H9 (cell line): ENCODE measurements at regions not wholly inside any gene's neighbourhood (a gene's known extent, or its start where the extent isn't known, plus 50 kb on each side); places are given as distances from the start of the nearest gene placed in this dataset.

Experiments
- DNase-seq: peaks from one replicate; pipeline ENCODE4 v3.0.0-alpha.2; 2017
- H2AFZ ChIP-seq: one replicate; pipeline ENCODE4 v1.6.1; 2013; ENCODE audit warnings: mild to moderate bottlenecking, low read length, control low read depth, moderate library complexity
- H2AK5ac ChIP-seq: 2 replicates; pipeline ENCODE4 v1.6.1; 2013; ENCODE audit warnings: low read length, control low read depth, mixed read lengths; ENCODE audit not compliant: insufficient read length
- H2BK120ac ChIP-seq: one replicate; pipeline ENCODE4 v1.6.1; 2013; ENCODE audit warnings: low read depth, mild to moderate bottlenecking, low read length, control low read depth, inconsistent platforms; ENCODE audit not compliant: poor library complexity, severe bottlenecking
- H2BK12ac ChIP-seq: 2 replicates; pipeline ENCODE4 v1.6.1; 2013; ENCODE audit warnings: low read length, control low read depth, mixed read lengths, low read depth; ENCODE audit not compliant: insufficient read length
- H2BK15ac ChIP-seq: 2 replicates; pipeline ENCODE4 v1.6.1; 2013; ENCODE audit warnings: low read depth, low read length, control low read depth
- H2BK20ac ChIP-seq: one replicate; pipeline ENCODE4 v1.6.1; 2013; ENCODE audit warnings: low read depth, mild to moderate bottlenecking, low read length, control low read depth, inconsistent platforms; ENCODE audit not compliant: poor library complexity, severe bottlenecking
- H2BK5ac ChIP-seq: 2 replicates; pipeline ENCODE4 v1.6.1; 2013; ENCODE audit warnings: low read length, control low read depth, mixed read lengths; ENCODE audit not compliant: insufficient read length
- H3K14ac ChIP-seq: 2 replicates; pipeline ENCODE4 v1.6.1; 2013; ENCODE audit warnings: low read length, control low read depth; ENCODE audit not compliant: insufficient read depth
- H3K18ac ChIP-seq: 2 replicates; pipeline ENCODE4 v1.6.1; 2013; ENCODE audit warnings: low read depth, mild to moderate bottlenecking, mixed read lengths, low read length, control low read depth; ENCODE audit not compliant: insufficient read length
- H3K23ac ChIP-seq: 2 replicates; pipeline ENCODE4 v1.6.1; 2013; ENCODE audit warnings: low read length, control low read depth, mixed read lengths, low read depth; ENCODE audit not compliant: insufficient read length
- H3K23me2 ChIP-seq: 2 replicates; pipeline ENCODE4 v1.6.1; 2013; ENCODE audit warnings: low read depth, mild to moderate bottlenecking, mixed read lengths, low read length, control low read depth; ENCODE audit not compliant: insufficient read length, poor library complexity, severe bottlenecking
- H3K27ac ChIP-seq: 2 replicates; pipeline ENCODE4 v1.5.1; 2013; ENCODE audit warnings: low read length, control low read depth, mixed read lengths, low read depth; ENCODE audit not compliant: insufficient read length
- H3K27me3 ChIP-seq: 2 replicates; pipeline ENCODE4 v1.6.1; 2013; ENCODE audit warnings: low read length, control low read depth, inconsistent platforms; ENCODE audit not compliant: insufficient read depth
- H3K4ac ChIP-seq: 2 replicates; pipeline ENCODE4 v1.6.1; 2013; ENCODE audit warnings: low read depth, mild to moderate bottlenecking, control low read depth, inconsistent platforms, low read length, moderate library complexity
- H3K4me1 ChIP-seq: 2 replicates; pipeline ENCODE4 v1.6.1; 2013; ENCODE audit warnings: low read length, control low read depth, inconsistent platforms; ENCODE audit not compliant: insufficient read depth
- H3K4me2 ChIP-seq: 2 replicates; pipeline ENCODE4 v1.6.1; 2013; ENCODE audit warnings: low read length, control low read depth, mixed read lengths; ENCODE audit not compliant: insufficient read length, insufficient read depth
- H3K56ac ChIP-seq: 2 replicates; pipeline ENCODE4 v1.6.1; 2013; ENCODE audit warnings: low read depth, mild to moderate bottlenecking, mixed read lengths, low read length, control low read depth; ENCODE audit not compliant: insufficient read length
- H3K79me1 ChIP-seq: 2 replicates; pipeline ENCODE4 v1.6.1; 2013; ENCODE audit warnings: low read depth, mild to moderate bottlenecking, moderate library complexity, low read length, control low read depth, inconsistent platforms; ENCODE audit not compliant: insufficient read depth, poor library complexity, severe bottlenecking
- H3K79me2 ChIP-seq: 2 replicates; pipeline ENCODE4 v1.6.1; 2013; ENCODE audit warnings: low read length, control low read depth, inconsistent platforms; ENCODE audit not compliant: insufficient read depth
- H3K9ac ChIP-seq: 2 replicates; pipeline ENCODE4 v1.6.1; 2013; ENCODE audit warnings: low read length, control low read depth, mixed read lengths; ENCODE audit not compliant: insufficient read length; ENCODE audit errors: extremely low read depth
- H3K9me3 ChIP-seq: one replicate; pipeline ENCODE4 v1.6.1; 2013; ENCODE audit warnings: low read depth, low read length, inconsistent platforms; ENCODE audit not compliant: control insufficient read depth
- H3T11ph ChIP-seq: one replicate; pipeline ENCODE4 v1.6.1; 2013; ENCODE audit warnings: mild to moderate bottlenecking, low read length, control low read depth, inconsistent platforms
- H4K20me1 ChIP-seq: one replicate; pipeline ENCODE4 v1.6.1; 2013; ENCODE audit not compliant: control insufficient read depth, insufficient read length, insufficient read depth
- H4K5ac ChIP-seq: 2 replicates; pipeline ENCODE4 v1.6.1; 2013; ENCODE audit warnings: low read depth, mild to moderate bottlenecking, mixed read lengths, low read length, control low read depth; ENCODE audit not compliant: insufficient read length
- H4K8ac ChIP-seq: replicated peaks from 2 replicates; pipeline ENCODE4 v1.6.1; 2013; ENCODE audit warnings: low read length, control low read depth, mixed read lengths, low read depth; ENCODE audit not compliant: insufficient read length
- H4K91ac ChIP-seq: 2 replicates; pipeline ENCODE4 v1.6.1; 2013; ENCODE audit warnings: low read depth, mild to moderate bottlenecking, moderate library complexity, mixed read lengths, low read length, control low read depth; ENCODE audit not compliant: insufficient read length
- H3K27ac Mint-ChIP-seq, 3 experiments: 2 replicates in 2 of 3; 3 replicates in 1 of 3; pipeline ENCODE4 v1.8.0; 2020 to 2021; ENCODE audit warnings: mixed read lengths in 3 of 3, mild to moderate bottlenecking in 1 of 3, moderate library complexity in 1 of 3
- H3K27me3 Mint-ChIP-seq: 2 replicates; pipeline ENCODE4 v1.8.0; 2021; ENCODE audit warnings: low read depth, mild to moderate bottlenecking, moderate library complexity, mixed read lengths
- H3K36me3 Mint-ChIP-seq, 3 experiments: 2 replicates in 2 of 3; 3 replicates in 1 of 3; pipeline ENCODE4 v1.8.0; 2020 to 2021; ENCODE audit warnings: low read depth in 3 of 3, mixed read lengths in 3 of 3; ENCODE audit not compliant: insufficient read depth in 1 of 3
- H3K4me1 Mint-ChIP-seq, 2 experiments: 2 replicates each; pipeline ENCODE4 v1.8.0; 2020; ENCODE audit warnings: mixed read lengths in 2 of 2
- H3K4me3 Mint-ChIP-seq, 2 experiments: 2 replicates in 1 of 2; 3 replicates in 1 of 2; pipeline ENCODE4 v1.8.0; 2020 to 2021; ENCODE audit warnings: mild to moderate bottlenecking in 2 of 2, mixed read lengths in 2 of 2, moderate library complexity in 1 of 2
- H3K9me3 Mint-ChIP-seq, 2 experiments: 2 replicates in 1 of 2; 3 replicates in 1 of 2; pipeline ENCODE4 v1.8.0; 2020; ENCODE audit warnings: mild to moderate bottlenecking in 2 of 2, mixed read lengths in 2 of 2, moderate library complexity in 1 of 2
- WGBS: extraction: QIAGEN DNeasy Blood & Tissue Kit; methylation state at CpG from one replicate; pipeline ENCODE4 v1.1.7; 2013; ENCODE audit warnings: missing lambda C conversion rate, low lambda C conversion rate, mixed read lengths; ENCODE audit not compliant: insufficient read length; ENCODE audit errors: extremely low coverage; 5-methylcytosine and 5-hydroxymethylcytosine counted together
- TF ChIP-seq, protein P1 (sequence below): fragments of 200-600 bp; sonication (generic); conservative IDR thresholded peaks from 3 replicates; pipeline ENCODE4 v1.8.0; 2021; ENCODE audit warnings: antibody characterized with exemption, mild to moderate bottlenecking

GRCh38 chr21:27104846-27105431 is 138.1 kb upstream of the ADAMTS5 start:
- Mint-ChIP-seq H3K4me1 (peaks cover 8 to 14% of the 10 kb centered on the region in 2 experiments), H3K9me3 (peaks cover 0 to 2% of the 10 kb centered on the region in 2 experiments; a peak in 1 of 5 replicates), H3K36me3 (no peaks in the 10 kb centered on the region; a peak in 1 of 7 replicates), H3K27ac (no peak overlapping the region; a peak in 1 of 7 replicates), H3K27me3 (no peaks in the 10 kb centered on the region), H3K4me3 (no peak overlapping the region)
- Histone ChIP-seq H3K79me1 (no peaks in the 10 kb centered on the region), H2BK120ac (no peak overlapping the region), H3K4me2 (no peak overlapping the region), H3K14ac (no peak overlapping the region), H3K9me3 (no peaks in the 10 kb centered on the region), H3K56ac (no peak overlapping the region), H3K27ac (no peak overlapping the region), H4K20me1 (no peaks in the 10 kb centered on the region), H3K79me2 (no peaks in the 10 kb centered on the region), H2BK12ac (no peak overlapping the region), H4K5ac (no peak overlapping the region), H2BK15ac (no peak overlapping the region), H2AK5ac (no peak overlapping the region), H3K18ac (no peak overlapping the region), H2AFZ (no peak overlapping the region), H3K4me1 (peaks cover 4% of the 10 kb centered on the region; the same call in 1 of the 2 replicates), H3T11ph (no peak overlapping the region), H3K9ac (no peak overlapping the region), H3K27me3 (no peaks in the 10 kb centered on the region), H2BK5ac (no peak overlapping the region), H2BK20ac (no peak overlapping the region), H3K4ac (no peak overlapping the region), H3K23ac (no peak overlapping the region), H4K8ac (no peak overlapping the region), H4K91ac (no peak overlapping the region), H3K23me2 (no peaks in the 10 kb centered on the region)
- no CpG with 5 or more reads among the region's 5 CpGs for WGBS
- TF ChIP-seq, protein P1, sequence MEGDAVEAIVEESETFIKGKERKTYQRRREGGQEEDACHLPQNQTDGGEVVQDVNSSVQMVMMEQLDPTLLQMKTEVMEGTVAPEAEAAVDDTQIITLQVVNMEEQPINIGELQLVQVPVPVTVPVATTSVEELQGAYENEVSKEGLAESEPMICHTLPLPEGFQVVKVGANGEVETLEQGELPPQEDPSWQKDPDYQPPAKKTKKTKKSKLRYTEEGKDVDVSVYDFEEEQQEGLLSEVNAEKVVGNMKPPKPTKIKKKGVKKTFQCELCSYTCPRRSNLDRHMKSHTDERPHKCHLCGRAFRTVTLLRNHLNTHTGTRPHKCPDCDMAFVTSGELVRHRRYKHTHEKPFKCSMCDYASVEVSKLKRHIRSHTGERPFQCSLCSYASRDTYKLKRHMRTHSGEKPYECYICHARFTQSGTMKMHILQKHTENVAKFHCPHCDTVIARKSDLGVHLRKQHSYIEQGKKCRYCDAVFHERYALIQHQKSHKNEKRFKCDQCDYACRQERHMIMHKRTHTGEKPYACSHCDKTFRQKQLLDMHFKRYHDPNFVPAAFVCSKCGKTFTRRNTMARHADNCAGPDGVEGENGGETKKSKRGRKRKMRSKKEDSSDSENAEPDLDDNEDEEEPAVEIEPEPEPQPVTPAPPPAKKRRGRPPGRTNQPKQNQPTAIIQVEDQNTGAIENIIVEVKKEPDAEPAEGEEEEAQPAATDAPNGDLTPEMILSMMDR = no peak
- DNase-seq = no peak
